ENCODE measurements at regions not wholly inside any gene's neighbourhood (a gene's known extent, or its start where the extent isn't known, plus 50 kb on each side); places are given as distances from the start of the nearest gene placed in this dataset.
A peak's percentile ranks its signal among the peaks of the same experiment; 100 is the strongest.

DNA sequence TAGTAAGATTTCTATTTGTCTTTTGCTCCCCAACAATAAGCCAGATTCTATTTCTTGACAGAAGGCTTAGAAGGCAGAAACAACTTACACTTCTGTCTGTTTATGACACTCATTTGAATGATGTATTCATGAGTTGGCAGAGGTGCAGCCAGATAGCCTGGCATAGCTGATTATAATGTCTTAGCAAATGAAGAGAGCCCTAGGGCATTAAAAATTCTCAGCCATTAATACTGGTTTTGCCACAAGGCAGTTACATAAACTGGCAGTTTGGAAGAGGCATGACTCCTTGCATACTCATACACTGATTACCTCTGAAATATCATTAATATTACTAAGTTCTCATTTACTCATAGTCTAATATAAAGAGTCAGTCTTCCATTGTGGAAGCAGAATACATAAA, 728.5 kb upstream of the NDST4 start:
- H3K9me3 ChIP-seq (ENCODE audit: severe bottlenecking), result no peaks in the 10 kb centered on the region
- DNase-seq (ENCODE audit: low spot score) (no peak), ATAC-seq (ENCODE audit: low read depth) (peak; percentile 48; the same call in 1 of the 3 replicates)
- H3K27me3 ChIP-seq (ENCODE audit: insufficient read depth, poor library complexity, severe bottlenecking), result no peaks in the 10 kb centered on the region
- H3K4me3 ChIP-seq (ENCODE audit: severe bottlenecking), result no peak overlapping the region
- no peak overlapping the region for H3K27ac ChIP-seq (ENCODE audit: poor library complexity, severe bottlenecking)
- TF ChIP-seq, protein P1, sequence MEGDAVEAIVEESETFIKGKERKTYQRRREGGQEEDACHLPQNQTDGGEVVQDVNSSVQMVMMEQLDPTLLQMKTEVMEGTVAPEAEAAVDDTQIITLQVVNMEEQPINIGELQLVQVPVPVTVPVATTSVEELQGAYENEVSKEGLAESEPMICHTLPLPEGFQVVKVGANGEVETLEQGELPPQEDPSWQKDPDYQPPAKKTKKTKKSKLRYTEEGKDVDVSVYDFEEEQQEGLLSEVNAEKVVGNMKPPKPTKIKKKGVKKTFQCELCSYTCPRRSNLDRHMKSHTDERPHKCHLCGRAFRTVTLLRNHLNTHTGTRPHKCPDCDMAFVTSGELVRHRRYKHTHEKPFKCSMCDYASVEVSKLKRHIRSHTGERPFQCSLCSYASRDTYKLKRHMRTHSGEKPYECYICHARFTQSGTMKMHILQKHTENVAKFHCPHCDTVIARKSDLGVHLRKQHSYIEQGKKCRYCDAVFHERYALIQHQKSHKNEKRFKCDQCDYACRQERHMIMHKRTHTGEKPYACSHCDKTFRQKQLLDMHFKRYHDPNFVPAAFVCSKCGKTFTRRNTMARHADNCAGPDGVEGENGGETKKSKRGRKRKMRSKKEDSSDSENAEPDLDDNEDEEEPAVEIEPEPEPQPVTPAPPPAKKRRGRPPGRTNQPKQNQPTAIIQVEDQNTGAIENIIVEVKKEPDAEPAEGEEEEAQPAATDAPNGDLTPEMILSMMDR (IDR thresholded peaks at IDR 0.05; ENCODE audit: poor library complexity, severe bottlenecking), result no peak
- no peaks in the 10 kb centered on the region for H3K4me1 ChIP-seq (ENCODE audit: insufficient read depth, poor library complexity, severe bottlenecking)
- H3K36me3 ChIP-seq (ENCODE audit: low read depth), result no peaks in the 10 kb centered on the region

DNA sequence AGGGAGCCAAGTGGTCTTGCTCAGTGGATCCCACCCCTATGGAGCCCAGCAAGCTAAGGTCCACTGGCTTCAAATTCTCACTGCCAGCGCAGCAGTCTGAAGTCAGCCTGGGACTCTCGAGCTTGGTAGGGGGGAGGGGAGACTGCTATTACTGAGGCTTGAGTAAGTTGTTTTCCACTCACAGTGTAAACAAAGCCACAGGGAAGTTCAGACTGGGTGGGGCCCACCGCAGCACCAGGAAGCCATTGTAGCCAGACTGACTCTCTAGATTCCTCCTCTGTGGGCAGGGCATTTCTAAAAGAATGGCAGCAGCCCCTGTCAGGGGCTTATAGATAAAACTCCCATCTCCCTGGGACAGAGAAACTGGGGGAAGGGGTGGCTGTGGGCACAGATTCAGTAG, 721.0 kb upstream of the NDST4 start:
- Histone ChIP-seq H3K4me3 (ENCODE audit: severe bottlenecking) (no peak overlapping the region), H3K27me3 (ENCODE audit: insufficient read depth, poor library complexity, severe bottlenecking) (no peaks in the 10 kb centered on the region), H3K27ac (ENCODE audit: poor library complexity, severe bottlenecking) (no peak overlapping the region), H3K4me1 (ENCODE audit: insufficient read depth, poor library complexity, severe bottlenecking) (no peaks in the 10 kb centered on the region), H3K36me3 (ENCODE audit: low read depth) (no peaks in the 10 kb centered on the region), H3K9me3 (ENCODE audit: severe bottlenecking) (no peaks in the 10 kb centered on the region)
- TF ChIP-seq, protein P1 (IDR thresholded peaks at IDR 0.05; ENCODE audit: poor library complexity, severe bottlenecking), result no peak
- 0 out of 3 replicates have a peak, but pooled peaks have one; percentile 29 for ATAC-seq (ENCODE audit: low read depth)
- no peak for DNase-seq (ENCODE audit: low spot score)

DNA sequence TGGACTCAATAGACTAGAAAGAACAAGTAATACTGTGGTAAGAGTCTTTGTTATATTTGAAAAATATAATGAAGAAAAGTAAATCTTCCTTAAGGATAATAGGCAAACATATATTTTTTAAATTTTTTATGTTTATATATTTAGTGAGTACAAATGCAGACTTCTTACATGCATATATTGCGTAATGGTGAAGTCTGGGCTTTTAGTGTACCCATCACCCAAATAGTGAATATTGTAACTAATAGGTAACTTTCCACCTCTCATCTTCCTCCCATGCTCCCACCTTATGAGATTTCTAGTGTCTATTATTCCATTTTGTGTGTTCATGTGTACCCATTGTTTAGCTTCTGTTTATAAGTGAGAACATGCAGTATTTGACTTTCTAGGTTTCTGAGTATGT, 711.2 kb upstream of the NDST4 start:
- no peak for ATAC-seq (ENCODE audit: low read depth)
- H3K4me1 ChIP-seq (ENCODE audit: insufficient read depth, poor library complexity, severe bottlenecking), result no peaks in the 10 kb centered on the region
- H3K27me3 ChIP-seq (ENCODE audit: insufficient read depth, poor library complexity, severe bottlenecking), result no peaks in the 10 kb centered on the region
- H3K9me3 ChIP-seq (ENCODE audit: severe bottlenecking), result no peaks in the 10 kb centered on the region
- H3K36me3 ChIP-seq (ENCODE audit: low read depth), result no peaks in the 10 kb centered on the region
- H3K27ac ChIP-seq (ENCODE audit: poor library complexity, severe bottlenecking), result no peak overlapping the region
- no peak for DNase-seq (ENCODE audit: low spot score)
- TF ChIP-seq, protein P1 (IDR thresholded peaks at IDR 0.05; ENCODE audit: poor library complexity, severe bottlenecking), result no peak
- H3K4me3 ChIP-seq (ENCODE audit: severe bottlenecking), result no peak overlapping the region

GRCh38 chr4:115803825-115804224, 690.4 kb upstream of the NDST4 start:
- Histone ChIP-seq H3K27ac (ENCODE audit: poor library complexity, severe bottlenecking) (no peak overlapping the region), H3K36me3 (ENCODE audit: low read depth) (no peaks in the 10 kb centered on the region), H3K4me1 (ENCODE audit: insufficient read depth, poor library complexity, severe bottlenecking) (no peaks in the 10 kb centered on the region), H3K9me3 (ENCODE audit: severe bottlenecking) (no peaks in the 10 kb centered on the region), H3K27me3 (ENCODE audit: insufficient read depth, poor library complexity, severe bottlenecking) (no peaks in the 10 kb centered on the region), H3K4me3 (ENCODE audit: severe bottlenecking) (no peak overlapping the region)
- DNase-seq (ENCODE audit: low spot score), result no peak
- ATAC-seq (ENCODE audit: low read depth), result no peak
- TF ChIP-seq, protein P1 (IDR thresholded peaks at IDR 0.05; ENCODE audit: poor library complexity, severe bottlenecking), result no peak

GRCh38 chr4:115790812-115791211, 677.4 kb upstream of the NDST4 start:
- H3K4me3 ChIP-seq (ENCODE audit: severe bottlenecking), result no peak overlapping the region
- H3K9me3 ChIP-seq (ENCODE audit: severe bottlenecking), result no peaks in the 10 kb centered on the region
- DNase-seq (ENCODE audit: low spot score) (no peak), ATAC-seq (ENCODE audit: low read depth) (no peak)
- no peaks in the 10 kb centered on the region for H3K27me3 ChIP-seq (ENCODE audit: insufficient read depth, poor library complexity, severe bottlenecking)
- H3K36me3 ChIP-seq (ENCODE audit: low read depth), result no peaks in the 10 kb centered on the region
- H3K27ac ChIP-seq (ENCODE audit: poor library complexity, severe bottlenecking), result no peak overlapping the region
- TF ChIP-seq, protein P1 (IDR thresholded peaks at IDR 0.05; ENCODE audit: poor library complexity, severe bottlenecking), result no peak
- no peaks in the 10 kb centered on the region for H3K4me1 ChIP-seq (ENCODE audit: insufficient read depth, poor library complexity, severe bottlenecking)
